ENCODE measurements at regions not wholly inside any gene's neighbourhood (a gene's known extent, or its start where the extent isn't known, plus 50 kb on each side); places are given as distances from the start of the nearest gene placed in this dataset.

DNA sequence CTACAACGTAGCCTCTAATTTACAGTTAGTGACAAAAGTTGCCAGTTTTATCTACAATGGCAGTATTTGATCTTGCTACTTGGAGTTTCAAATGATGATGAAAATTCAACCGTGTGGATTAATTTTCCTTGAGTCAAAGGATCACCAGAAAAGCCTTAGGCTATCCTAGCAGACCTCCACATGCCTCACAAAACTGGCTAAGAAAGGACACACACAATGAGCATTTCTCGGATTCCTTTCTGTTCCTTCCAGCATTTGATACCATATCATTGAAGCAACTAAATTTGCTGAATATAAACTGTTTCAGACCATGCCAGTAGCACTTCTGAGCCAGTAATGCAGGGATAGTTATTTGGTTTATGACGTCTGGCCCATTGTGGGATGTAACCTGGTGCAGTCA, 587.4 kb upstream of the MDFIC2 start:
- H3K27ac ChIP-seq = no peak overlapping the region
- TF ChIP-seq, protein P1, sequence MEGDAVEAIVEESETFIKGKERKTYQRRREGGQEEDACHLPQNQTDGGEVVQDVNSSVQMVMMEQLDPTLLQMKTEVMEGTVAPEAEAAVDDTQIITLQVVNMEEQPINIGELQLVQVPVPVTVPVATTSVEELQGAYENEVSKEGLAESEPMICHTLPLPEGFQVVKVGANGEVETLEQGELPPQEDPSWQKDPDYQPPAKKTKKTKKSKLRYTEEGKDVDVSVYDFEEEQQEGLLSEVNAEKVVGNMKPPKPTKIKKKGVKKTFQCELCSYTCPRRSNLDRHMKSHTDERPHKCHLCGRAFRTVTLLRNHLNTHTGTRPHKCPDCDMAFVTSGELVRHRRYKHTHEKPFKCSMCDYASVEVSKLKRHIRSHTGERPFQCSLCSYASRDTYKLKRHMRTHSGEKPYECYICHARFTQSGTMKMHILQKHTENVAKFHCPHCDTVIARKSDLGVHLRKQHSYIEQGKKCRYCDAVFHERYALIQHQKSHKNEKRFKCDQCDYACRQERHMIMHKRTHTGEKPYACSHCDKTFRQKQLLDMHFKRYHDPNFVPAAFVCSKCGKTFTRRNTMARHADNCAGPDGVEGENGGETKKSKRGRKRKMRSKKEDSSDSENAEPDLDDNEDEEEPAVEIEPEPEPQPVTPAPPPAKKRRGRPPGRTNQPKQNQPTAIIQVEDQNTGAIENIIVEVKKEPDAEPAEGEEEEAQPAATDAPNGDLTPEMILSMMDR (conservative IDR thresholded peaks at IDR 0.05) = no peak

DNA sequence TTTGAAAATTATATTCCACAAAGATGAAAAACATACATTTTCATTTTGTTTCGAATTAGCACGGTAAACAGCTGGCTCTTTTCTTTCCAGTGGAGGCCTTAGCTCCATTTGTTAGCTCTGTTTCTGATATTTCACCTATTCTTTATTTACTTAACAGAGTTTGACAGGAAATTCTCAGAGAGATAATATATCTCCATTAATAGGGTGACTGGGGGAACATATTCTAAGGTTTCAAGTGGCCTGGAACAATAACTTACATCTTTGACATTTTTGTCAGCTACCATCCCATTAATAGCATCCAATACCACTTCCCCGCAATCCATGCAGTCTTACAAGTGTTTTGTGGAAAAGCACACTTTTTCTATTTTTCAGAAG, 577.6 kb upstream of the MDFIC2 start:
- TF ChIP-seq, protein P1 (conservative IDR thresholded peaks at IDR 0.05) = no peak

DNA sequence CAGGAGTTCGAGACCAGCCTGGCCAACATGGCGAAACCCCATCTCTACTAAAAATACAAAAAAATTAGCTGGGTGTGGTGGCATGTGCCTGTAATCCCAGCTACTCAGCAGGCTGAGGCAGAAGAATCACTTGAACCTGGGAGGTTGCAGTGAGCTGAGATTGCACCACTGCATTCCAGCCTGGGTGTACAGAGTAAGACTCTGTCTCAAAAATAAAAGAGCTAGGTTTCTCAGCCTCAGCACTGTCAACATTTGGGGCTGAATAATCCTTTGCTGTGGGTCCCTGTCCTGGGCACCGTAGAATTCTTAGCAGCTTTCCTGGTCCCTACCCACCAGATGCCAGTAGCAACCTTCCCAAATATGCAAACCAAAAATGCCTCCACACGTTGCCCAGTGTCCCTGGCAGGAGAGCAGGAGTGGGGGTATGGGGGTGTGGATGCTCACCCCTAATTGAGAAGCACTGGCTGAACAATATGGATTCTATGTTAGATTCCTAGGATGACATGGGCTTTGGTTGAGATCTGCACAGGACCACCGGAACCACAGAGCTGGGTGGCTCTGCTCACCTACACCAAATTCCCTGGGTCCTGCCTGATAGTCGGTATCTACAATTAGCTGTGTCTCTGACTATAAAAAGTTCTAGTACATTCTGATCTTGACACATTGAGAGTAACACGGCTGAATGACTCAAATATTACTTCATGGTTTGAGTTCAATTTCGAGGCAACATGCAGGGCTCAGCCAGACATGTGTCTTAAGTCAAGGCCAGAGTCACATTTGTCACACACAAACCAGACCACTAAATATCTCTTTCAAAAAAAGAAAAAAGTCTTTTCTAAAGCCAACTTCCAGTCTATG, 577.0 kb upstream of the MDFIC2 start:
- no peak overlapping the region for H3K27ac ChIP-seq
- TF ChIP-seq, protein P1 (conservative IDR thresholded peaks at IDR 0.05) = no peak

More for the DNA sequence above, 577.6 kb upstream of the MDFIC2 start:
- no peak overlapping the region for H3K27ac ChIP-seq

DNA sequence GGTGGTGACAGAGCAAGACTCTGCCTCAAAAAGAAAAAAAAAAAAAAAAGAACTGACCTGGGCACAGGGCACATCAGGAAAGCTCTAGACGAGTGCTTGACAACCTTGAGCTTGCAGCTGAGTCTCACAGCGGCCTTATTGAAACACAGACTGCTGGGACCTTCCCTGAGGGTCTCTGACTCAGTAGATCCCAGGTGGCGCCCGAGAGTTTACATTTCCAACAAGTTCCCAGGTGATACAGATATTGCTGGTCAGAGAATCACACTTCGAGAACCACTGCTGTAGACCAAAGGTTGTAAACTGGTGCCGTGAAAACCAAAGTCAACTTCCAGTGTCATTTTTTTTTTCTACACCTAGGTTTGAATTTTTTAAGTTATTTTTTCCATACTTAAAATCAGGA, 573.2 kb upstream of the MDFIC2 start:
- no peak overlapping the region for H3K27ac ChIP-seq
- TF ChIP-seq, protein P1 (conservative IDR thresholded peaks at IDR 0.05) = no peak

DNA sequence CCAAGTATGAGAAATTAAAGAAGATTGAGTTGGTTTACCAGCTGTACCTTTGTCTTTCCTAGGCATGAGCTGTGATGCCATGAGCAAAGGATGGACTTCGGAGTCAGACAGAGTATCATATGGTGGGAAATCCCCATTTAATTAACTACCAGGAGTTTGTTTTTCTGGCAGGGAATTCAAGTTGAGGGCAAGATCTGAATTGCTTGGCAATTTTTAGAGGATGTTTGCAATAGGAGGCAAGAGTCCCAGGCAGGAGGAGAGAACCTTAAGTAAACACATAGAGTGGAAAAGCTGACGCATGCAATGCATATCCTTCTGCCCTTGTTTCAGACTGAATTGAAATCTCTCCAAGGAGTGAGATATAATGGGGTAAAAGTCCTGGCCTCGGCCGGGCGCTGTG, 569.7 kb upstream of the MDFIC2 start:
- no peak overlapping the region for H3K27ac ChIP-seq
- TF ChIP-seq, protein P1 (conservative IDR thresholded peaks at IDR 0.05) = no peak

DNA sequence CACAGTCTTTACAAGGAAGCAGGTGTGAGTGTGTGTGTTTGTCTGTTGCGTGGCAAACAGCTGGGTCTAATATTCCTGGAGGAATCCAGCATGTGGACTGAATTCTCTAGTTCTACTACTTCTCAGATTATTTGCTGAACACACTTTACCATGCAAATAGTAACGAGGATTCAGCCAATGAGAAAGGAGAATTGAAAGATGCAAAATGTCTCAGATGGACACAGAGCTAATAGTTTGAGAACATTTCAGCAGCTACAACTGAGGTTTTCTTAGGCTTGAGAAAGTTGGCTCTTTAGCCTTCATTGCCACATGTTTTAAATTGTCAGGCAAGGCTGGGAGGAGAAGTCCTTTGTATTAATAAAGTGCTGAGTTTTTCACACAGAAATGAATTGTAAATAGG, 568.0 kb upstream of the MDFIC2 start:
- H3K27ac ChIP-seq = no peak overlapping the region
- TF ChIP-seq, protein P1 (conservative IDR thresholded peaks at IDR 0.05) = no peak

DNA sequence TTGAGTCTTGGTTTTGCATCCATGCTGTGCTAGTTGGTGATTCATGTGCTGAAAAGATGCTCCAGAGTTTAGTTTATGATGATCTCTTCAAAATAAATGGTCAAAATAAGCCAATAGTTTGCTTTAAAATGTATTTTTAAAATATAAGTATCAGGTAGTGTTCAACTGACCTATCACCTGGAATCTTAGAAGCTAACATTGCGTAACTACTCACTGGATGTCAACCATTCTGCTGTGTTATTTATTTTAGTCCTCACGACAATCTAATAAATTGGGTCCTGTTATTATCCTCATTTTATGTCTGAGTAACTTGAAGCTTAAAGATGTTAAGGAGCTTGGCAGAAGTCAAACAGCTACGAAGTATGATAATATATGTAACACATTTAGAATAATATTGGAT, 563.7 kb upstream of the MDFIC2 start:
- H3K27ac ChIP-seq = no peak overlapping the region
- TF ChIP-seq, protein P1 (conservative IDR thresholded peaks at IDR 0.05) = no peak

All from VCaP (cell line).